Tibial artery (tissue), 4 donors: ENCODE measurements at regions not wholly inside any gene's neighbourhood (a gene's known extent, or its start where the extent isn't known, plus 50 kb on each side); places are given as distances from the start of the nearest gene placed in this dataset.

Experiments
- DNase-seq, 2 donors: peaks; one replicate each; pipeline ENCODE4 v3.0.0-alpha.2; 2019
- H3K27ac ChIP-seq, 2 donors: fragments of 200-600 bp; sonication (generic) in 1 of 2; 1 replicate in 1 of 2; 2 replicates in 1 of 2; pipeline ENCODE4 v1.5.1; 2018 to 2019; ENCODE audit warnings: mild to moderate bottlenecking in 1 of 2
- H3K27me3 ChIP-seq, 2 donors: fragments of 200-600 bp; sonication (generic) in 1 of 2; one replicate each; pipeline versions ENCODE4 v1.5.1 to v1.6.0; 2016 to 2019
- H3K36me3 ChIP-seq, 3 donors: fragments of 200-600 bp; sonication (generic) in 2 of 3; one replicate each; pipeline ENCODE4 v1.5.1; 2016 to 2019; ENCODE audit warnings: mild to moderate bottlenecking in 2 of 3
- H3K4me1 ChIP-seq, 4 donors: fragments of 200-600 bp; sonication (generic) in 2 of 4; 1 replicate in 3 of 4; 2 replicates in 1 of 4; pipeline ENCODE4 v1.5.1; 2016 to 2019
- H3K4me3 ChIP-seq, 2 donors: fragments of 200-600 bp; sonication (generic) in 1 of 2; 1 replicate in 1 of 2; 2 replicates in 1 of 2; pipeline ENCODE4 v1.5.1; 2018 to 2019; ENCODE audit warnings: mild to moderate bottlenecking in 2 of 2
- H3K9me3 ChIP-seq, 3 donors: fragments of 200-600 bp; sonication (generic) in 1 of 3; one replicate each; pipeline ENCODE4 v1.5.1; 2016 to 2019
- CTCF ChIP-seq, 2 experiments: fragments of 200-600 bp in 1 of 2; fragments of 450-650 bp in 1 of 2; IDR thresholded peaks; one replicate each; pipeline ENCODE4 v1.5.1; 2017 to 2019; ENCODE audit warnings: antibody characterized with exemption in 2 of 2, mild to moderate bottlenecking in 1 of 2, moderate library complexity in 1 of 2
- intact Hi-C: fragments of 100-400 bp; cut with DNase I; formaldehyde crosslinking; loops from one replicate; pipeline ENCODE4 v1.15.0; 2023; ENCODE audit warnings: low total_unique reads

- intact Hi-C loops: no loop called here
- Histone ChIP-seq H3K27ac (no peak overlapping the region), H3K36me3 (no peaks in the 10 kb centered on the region), H3K27me3 (no peaks in the 10 kb centered on the region), H3K4me3 (no peak overlapping the region), H3K9me3 (no peaks in the 10 kb centered on the region), H3K4me1 (no peaks in the 10 kb centered on the region)
- TF ChIP-seq CTCF (IDR thresholded peaks at IDR 0.05): no peak
- DNase-seq: no peak
Measured at GRCh38 chr2:67489396-67489795, 92.3 kb downstream of the ETAA1 start.

- no peak for TF ChIP-seq CTCF (IDR thresholded peaks at IDR 0.05)
- Histone ChIP-seq H3K4me1 (no peaks in the 10 kb centered on the region), H3K27ac (no peak overlapping the region), H3K9me3 (no peaks in the 10 kb centered on the region), H3K4me3 (no peak overlapping the region), H3K36me3 (no peaks in the 10 kb centered on the region), H3K27me3 (no peaks in the 10 kb centered on the region)
- no peak for DNase-seq
- intact Hi-C loops: no loop called here
Measured at GRCh38 chr2:67498931-67499330, 101.8 kb downstream of the ETAA1 start.

GRCh38 chr2:67499989-67500388, 102.9 kb downstream of the ETAA1 start:
- Histone ChIP-seq H3K36me3 (no peaks in the 10 kb centered on the region), H3K9me3 (no peaks in the 10 kb centered on the region), H3K27ac (no peak overlapping the region), H3K27me3 (no peaks in the 10 kb centered on the region), H3K4me1 (no peaks in the 10 kb centered on the region), H3K4me3 (no peak overlapping the region)
- DNase-seq: no peak
- no peak for TF ChIP-seq CTCF (IDR thresholded peaks at IDR 0.05)
- intact Hi-C loops: no loop called here

GRCh38 chr2:67500541-67500940, 103.4 kb downstream of the ETAA1 start:
- Histone ChIP-seq H3K4me3 (no peak overlapping the region), H3K27ac (no peak overlapping the region), H3K9me3 (no peaks in the 10 kb centered on the region), H3K36me3 (no peaks in the 10 kb centered on the region), H3K27me3 (no peaks in the 10 kb centered on the region), H3K4me1 (no peaks in the 10 kb centered on the region)
- DNase-seq: no peak
- no peak for TF ChIP-seq CTCF (IDR thresholded peaks at IDR 0.05)
- intact Hi-C loops: no loop called here

- TF ChIP-seq CTCF (IDR thresholded peaks at IDR 0.05): no peak
- Histone ChIP-seq H3K9me3 (no peaks in the 10 kb centered on the region), H3K4me1 (no peaks in the 10 kb centered on the region), H3K4me3 (no peak overlapping the region), H3K27me3 (no peaks in the 10 kb centered on the region), H3K27ac (no peak overlapping the region), H3K36me3 (no peaks in the 10 kb centered on the region)
- no peak for DNase-seq
- intact Hi-C loops: no loop called here
Measured at GRCh38 chr2:67502346-67503065, 105.4 kb downstream of the ETAA1 start.
